Amniotic stem cell (primary cell): ENCODE measurements at regions not wholly inside any gene's neighbourhood (a gene's known extent, or its start where the extent isn't known, plus 50 kb on each side); places are given as distances from the start of the nearest gene placed in this dataset.

Experiments used
- DNase-seq: peaks from one replicate; lab custom pipeline; 2025; lab: John Stamatoyannopoulos, UW

GRCh38 chr9:22285066-22285465 is 161.6 kb upstream of the DMRTA1 start:
- no peak for DNase-seq

GRCh38 chr9:22286661-22287060 is 160.0 kb upstream of the DMRTA1 start:
- DNase-seq = no peak

- no peak for DNase-seq
These were observed 158.0 kb upstream of the DMRTA1 start for GRCh38 chr9:22288661-22289060.

GRCh38 chr9:22307013-22307711 is 139.5 kb upstream of the DMRTA1 start:
- peak; percentile 74 for DNase-seq

- no peak for DNase-seq
These were observed 138.4 kb upstream of the DMRTA1 start for GRCh38 chr9:22308177-22308576.

- DNase-seq = no peak
These were observed 130.0 kb upstream of the DMRTA1 start for GRCh38 chr9:22316645-22317044.

GRCh38 chr9:22331533-22331932 is 115.1 kb upstream of the DMRTA1 start:
- DNase-seq = no peak

GRCh38 chr9:22332202-22332601 is 114.4 kb upstream of the DMRTA1 start:
- no peak for DNase-seq

- no peak for DNase-seq
These were observed 109.4 kb upstream of the DMRTA1 start for GRCh38 chr9:22337261-22337660.

- DNase-seq = peak; percentile 11
These were observed 104.0 kb upstream of the DMRTA1 start for GRCh38 chr9:22342491-22343217.

- DNase-seq = no peak
These were observed 103.4 kb upstream of the DMRTA1 start for GRCh38 chr9:22343218-22343611.

- DNase-seq = no peak
These were observed 91.8 kb upstream of the DMRTA1 start for GRCh38 chr9:22354699-22355384.

- DNase-seq = no peak
These were observed 89.6 kb upstream of the DMRTA1 start for GRCh38 chr9:22356985-22357384.

GRCh38 chr9:22363421-22363887 is 83.2 kb upstream of the DMRTA1 start:
- DNase-seq = no peak

GRCh38 chr9:22373636-22374035 is 73.0 kb upstream of the DMRTA1 start:
- no peak for DNase-seq

GRCh38 chr9:22374051-22374450 is 72.6 kb upstream of the DMRTA1 start:
- no peak for DNase-seq

- DNase-seq = no peak
These were observed 67.4 kb upstream of the DMRTA1 start for GRCh38 chr9:22379272-22379671.

- DNase-seq = no peak
These were observed 65.5 kb upstream of the DMRTA1 start for GRCh38 chr9:22381170-22381569.

- DNase-seq = no peak
These were observed 64.3 kb upstream of the DMRTA1 start for GRCh38 chr9:22382331-22382730.

- no peak for DNase-seq
These were observed 62.9 kb upstream of the DMRTA1 start for GRCh38 chr9:22383718-22384117.

- no peak for DNase-seq
These were observed 57.4 kb upstream of the DMRTA1 start for GRCh38 chr9:22389271-22389670.

- DNase-seq = no peak
These were observed 54.1 kb upstream of the DMRTA1 start for GRCh38 chr9:22392523-22392922.

GRCh38 chr9:22395687-22396141 is 50.9 kb upstream of the DMRTA1 start:
- no peak for DNase-seq
